Naive thymus-derived CD8-positive, alpha-beta T cell (primary cell): ENCODE measurements at regions not wholly inside any gene's neighbourhood (a gene's known extent, or its start where the extent isn't known, plus 50 kb on each side); places are given as distances from the start of the nearest gene placed in this dataset.
A peak's percentile ranks its signal among the peaks of the same experiment; 100 is the strongest.

Source experiments
- ATAC-seq, 2 donors: fragments of 150-1000 bp; cut with Tn5 transposase in 1 of 2; sonication (Bioruptor Pico), chemical (Tn5 transposase) in 1 of 2; 1 replicate in 1 of 2; 2 replicates in 1 of 2; pipeline ENCODE4 v1.10.0; 2021; ENCODE audit warnings: mild to moderate bottlenecking in 2 of 2, moderate library complexity in 2 of 2
- POLR2A ChIA-PET: fragments of 350-600 bp; sonication (Branson Sonifier 250); formaldehyde crosslinking; loops from one replicate; lab custom pipeline; 2021; ENCODE audit warnings: antibody characterized with exemption; lab: Charles Lee
- DNase-seq, 10 donors: peaks; one replicate each; pipeline versions ENCODE4 v3.0.0 to v3.0.0-alpha.2; 2020 to 2022
- H3K27ac Mint-ChIP-seq, 10 donors: one replicate each; pipeline ENCODE4 v1.8.0; 2020 to 2022; ENCODE audit warnings: mild to moderate bottlenecking in 10 of 10, mixed read lengths in 10 of 10, moderate library complexity in 4 of 10, inconsistent platforms in 1 of 10
- H3K27me3 Mint-ChIP-seq, 5 donors: one replicate each; pipeline ENCODE4 v1.8.0; 2021 to 2022; ENCODE audit warnings: mixed read lengths in 5 of 5
- H3K36me3 Mint-ChIP-seq, 3 donors: one replicate each; pipeline ENCODE4 v1.8.0; 2020 to 2022; ENCODE audit warnings: mixed read lengths in 3 of 3, mild to moderate bottlenecking in 2 of 3, inconsistent platforms in 1 of 3
- H3K4me1 Mint-ChIP-seq, 4 donors: one replicate each; pipeline ENCODE4 v1.8.0; 2021 to 2022; ENCODE audit warnings: mixed read lengths in 4 of 4
- H3K4me3 Mint-ChIP-seq, 10 donors: one replicate each; pipeline ENCODE4 v1.8.0; 2020 to 2022; ENCODE audit warnings: mild to moderate bottlenecking in 10 of 10, mixed read lengths in 10 of 10, moderate library complexity in 6 of 10, inconsistent platforms in 1 of 10
- H3K9me3 Mint-ChIP-seq, 9 donors: one replicate each; pipeline ENCODE4 v1.8.0; 2020 to 2022; ENCODE audit warnings: mixed read lengths in 9 of 9, mild to moderate bottlenecking in 3 of 9, inconsistent platforms in 1 of 9, moderate library complexity in 1 of 9

DNA sequence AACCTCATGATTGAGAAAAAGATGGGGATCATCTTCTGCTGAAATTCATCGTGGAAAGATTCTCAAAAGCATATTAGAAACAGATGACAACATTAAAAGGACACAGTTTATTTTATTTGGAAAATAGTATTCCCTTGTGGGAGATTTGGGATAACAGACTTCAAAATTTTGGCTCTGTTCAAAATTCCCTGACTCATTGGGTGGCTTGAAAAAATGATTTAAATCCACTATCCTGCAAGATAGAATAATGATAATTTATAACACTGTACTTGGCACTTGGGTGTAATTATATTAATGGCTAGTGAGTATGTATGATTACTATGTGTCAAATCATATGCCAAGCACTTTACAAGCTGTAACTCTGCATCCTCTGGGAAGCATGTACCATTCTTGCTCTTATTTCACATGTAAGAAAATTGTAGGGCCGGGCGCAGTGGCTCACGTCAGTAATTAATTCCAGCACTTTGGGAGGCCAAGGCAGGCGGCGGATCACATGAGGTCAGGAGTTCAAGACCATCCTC, 128.8 kb downstream of the LMNTD1 start:
- Mint-ChIP-seq H3K4me1 (no peaks in the 10 kb centered on the region), H3K4me3 (no peak overlapping the region), H3K9me3 (no peaks in the 10 kb centered on the region), H3K36me3 (no peaks in the 10 kb centered on the region), H3K27me3 (peaks cover 0 to 2% (median 0%) of the 10 kb centered on the region in 5 donors), H3K27ac (no peak overlapping the region)
- DNase-seq: no peak
- no peak for ATAC-seq
- POLR2A ChIA-PET: no interaction called here

DNA sequence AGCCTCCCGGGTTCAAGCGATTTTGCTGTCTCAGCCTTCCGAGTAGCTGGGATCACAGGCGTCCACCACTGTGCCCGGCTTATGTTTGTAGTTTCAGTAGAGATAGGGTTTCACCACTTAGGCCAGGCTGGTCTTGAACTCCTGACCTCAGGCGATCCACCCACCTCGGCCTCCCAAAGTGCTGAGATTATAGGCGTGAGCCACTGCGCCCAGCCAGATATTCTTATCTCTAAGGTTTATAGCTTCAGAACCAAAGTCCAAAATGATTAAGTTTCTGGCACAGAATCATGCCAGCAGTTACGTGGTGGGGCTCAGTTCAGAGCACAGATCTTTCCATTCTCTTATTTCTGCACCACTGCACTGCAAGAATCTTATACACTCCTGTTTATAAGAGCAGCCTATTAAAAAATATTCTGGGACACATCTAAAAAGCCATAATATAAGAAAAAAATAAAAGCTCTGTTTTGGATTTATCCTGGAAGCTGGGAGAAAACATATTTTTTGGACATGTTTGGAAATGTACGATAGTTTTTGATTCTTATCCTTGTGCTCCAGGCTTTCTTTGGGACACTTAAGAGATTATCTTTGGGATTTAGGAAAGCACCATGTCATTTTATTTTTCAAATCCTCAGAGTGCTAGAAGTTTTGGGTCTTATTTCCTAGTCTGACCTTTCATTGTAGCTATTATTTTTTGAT, 129.6 kb downstream of the LMNTD1 start:
- H3K4me1 Mint-ChIP-seq: no peaks in the 10 kb centered on the region
- no peak overlapping the region for H3K4me3 Mint-ChIP-seq
- ATAC-seq (no peak), DNase-seq (no peak)
- POLR2A ChIA-PET: no interaction called here
- H3K9me3 Mint-ChIP-seq: no peaks in the 10 kb centered on the region
- peaks cover 0 to 2% (median 0%) of the 10 kb centered on the region in 5 donors for H3K27me3 Mint-ChIP-seq
- H3K27ac Mint-ChIP-seq: no peak overlapping the region
- no peaks in the 10 kb centered on the region for H3K36me3 Mint-ChIP-seq

DNA sequence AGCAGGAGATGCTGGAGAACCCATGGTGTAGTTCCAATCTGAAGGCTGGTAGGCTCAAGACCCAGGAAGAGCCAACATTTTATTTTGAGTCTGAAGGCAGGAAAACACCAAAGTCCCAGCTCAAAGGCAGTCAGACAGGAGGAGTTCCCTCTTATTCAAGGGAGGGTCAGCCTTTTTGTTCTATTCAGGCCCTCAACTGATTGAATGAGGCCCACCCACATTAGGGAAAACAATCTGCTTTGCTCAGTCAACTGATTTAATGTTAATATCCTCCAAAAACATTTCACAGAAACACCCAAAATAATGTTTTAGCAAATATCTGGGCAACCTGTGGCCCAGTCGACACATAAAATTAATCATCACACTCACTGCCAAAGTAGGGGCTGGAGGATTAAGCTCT, 130.8 kb downstream of the LMNTD1 start:
- POLR2A ChIA-PET: no interaction called here
- Mint-ChIP-seq H3K27me3 (peaks cover 0 to 2% (median 0%) of the 10 kb centered on the region in 5 donors), H3K36me3 (no peaks in the 10 kb centered on the region), H3K27ac (no peak overlapping the region), H3K9me3 (no peaks in the 10 kb centered on the region), H3K4me1 (no peaks in the 10 kb centered on the region), H3K4me3 (no peak overlapping the region)
- ATAC-seq (no peak), DNase-seq (no peak)

DNA sequence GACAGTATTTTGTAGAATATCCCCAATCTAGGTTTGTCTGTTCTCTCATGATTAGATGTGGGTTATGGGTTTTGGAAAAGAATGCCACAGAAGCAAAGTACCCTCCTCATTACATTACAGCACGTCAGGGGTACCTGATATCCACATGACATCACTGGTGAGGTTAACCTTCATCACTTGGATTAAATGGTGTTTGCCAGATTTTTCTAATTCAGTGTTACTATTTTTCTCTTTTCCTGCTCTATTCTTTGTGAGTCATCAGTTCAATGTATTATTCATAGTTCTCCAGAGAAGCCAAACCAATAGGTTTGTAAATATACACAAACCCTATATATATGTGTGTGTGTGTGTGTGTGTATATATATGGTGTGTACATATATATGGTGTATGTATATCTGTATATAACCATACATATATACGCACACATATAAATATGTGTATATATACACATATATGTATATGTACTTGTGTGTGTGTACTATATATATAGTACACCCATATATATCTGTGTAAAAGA, 131.4 kb downstream of the LMNTD1 start:
- POLR2A ChIA-PET: no interaction called here
- peaks cover 0 to 2% (median 0%) of the 10 kb centered on the region in 5 donors for H3K27me3 Mint-ChIP-seq

DNA sequence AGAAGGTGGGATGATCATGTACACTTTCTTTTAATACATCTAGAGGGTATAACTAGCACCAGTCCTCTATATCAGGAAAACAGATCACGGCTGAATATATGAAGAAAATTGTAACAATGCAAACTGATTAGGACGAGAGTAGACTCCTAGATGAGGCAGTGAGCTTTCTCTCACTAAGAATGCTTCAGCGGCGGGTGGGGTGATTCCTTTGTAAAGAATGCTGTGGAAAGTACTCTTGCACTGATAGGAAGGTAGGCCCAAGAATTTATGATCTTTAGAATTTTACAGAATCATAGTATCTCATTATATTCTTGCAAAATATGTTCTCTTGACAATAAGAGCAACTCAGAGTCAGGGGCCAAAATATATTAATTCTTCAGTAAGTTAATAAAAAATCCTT, 133.0 kb downstream of the LMNTD1 start:
- POLR2A ChIA-PET: no interaction called here
- DNase-seq (no peak), ATAC-seq (no peak)
- Mint-ChIP-seq H3K4me3 (no peak overlapping the region), H3K27me3 (peaks cover 0 to 2% (median 0%) of the 10 kb centered on the region in 5 donors), H3K36me3 (no peaks in the 10 kb centered on the region), H3K9me3 (no peaks in the 10 kb centered on the region), H3K4me1 (no peaks in the 10 kb centered on the region), H3K27ac (no peak overlapping the region)

More for the DNA sequence above, 131.4 kb downstream of the LMNTD1 start:
- no peaks in the 10 kb centered on the region for H3K9me3 Mint-ChIP-seq
- no peaks in the 10 kb centered on the region for H3K4me1 Mint-ChIP-seq
- H3K4me3 Mint-ChIP-seq: no peak overlapping the region
- ATAC-seq: no peak
- no peak for DNase-seq
- no peaks in the 10 kb centered on the region for H3K36me3 Mint-ChIP-seq
- no peak overlapping the region for H3K27ac Mint-ChIP-seq

DNA sequence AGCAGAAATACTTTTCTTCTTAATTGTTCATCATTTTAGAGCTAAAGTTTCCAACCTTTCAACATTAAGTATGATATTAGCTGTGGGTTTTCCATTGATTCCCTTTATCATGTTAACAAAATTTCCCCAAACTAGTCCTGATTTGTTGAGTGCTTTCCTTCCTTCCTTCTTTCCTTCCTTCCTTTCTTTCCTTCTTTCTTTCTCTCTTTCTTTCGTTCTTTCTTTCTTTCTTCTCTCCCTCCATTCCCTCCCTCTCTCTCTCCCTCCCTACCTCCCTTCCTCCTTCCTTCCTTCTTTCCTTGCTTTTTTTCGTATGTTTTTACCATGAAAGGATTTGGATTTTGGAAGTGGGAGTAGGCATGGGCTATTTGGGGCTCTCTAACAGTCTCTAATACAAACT, 133.5 kb downstream of the LMNTD1 start:
- Mint-ChIP-seq H3K27ac (no peak overlapping the region), H3K27me3 (peaks cover 0 to 2% (median 0%) of the 10 kb centered on the region in 5 donors), H3K36me3 (no peaks in the 10 kb centered on the region), H3K9me3 (no peaks in the 10 kb centered on the region), H3K4me3 (no peak overlapping the region), H3K4me1 (no peaks in the 10 kb centered on the region)
- DNase-seq: no peak
- POLR2A ChIA-PET: no interaction called here
- no peak for ATAC-seq

DNA sequence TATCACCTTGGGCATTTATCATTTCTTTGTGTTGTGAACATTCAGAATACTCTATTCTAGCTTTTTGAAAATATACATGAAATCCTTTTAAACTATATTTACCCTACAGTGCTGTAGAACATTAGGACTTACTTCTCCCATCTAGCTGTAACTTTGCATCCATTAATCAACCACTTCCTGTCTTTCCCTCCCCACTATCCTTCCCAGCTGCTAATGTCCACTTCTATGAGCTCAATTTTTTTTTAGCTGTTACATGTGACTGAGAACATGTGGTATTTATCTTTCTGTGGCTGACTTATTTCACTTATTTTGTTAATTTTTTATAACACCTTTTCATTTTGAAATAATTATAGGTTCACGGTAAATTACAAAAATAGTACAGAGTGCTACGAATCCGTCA, 136.0 kb downstream of the LMNTD1 start:
- H3K36me3 Mint-ChIP-seq: no peaks in the 10 kb centered on the region
- H3K9me3 Mint-ChIP-seq: no peaks in the 10 kb centered on the region
- no peak for DNase-seq
- H3K4me3 Mint-ChIP-seq: no peak overlapping the region
- H3K27ac Mint-ChIP-seq: no peak overlapping the region
- no peaks in the 10 kb centered on the region for H3K4me1 Mint-ChIP-seq
- ATAC-seq: no peak
- POLR2A ChIA-PET: no interaction called here
- H3K27me3 Mint-ChIP-seq: peaks cover 0 to 2% (median 0%) of the 10 kb centered on the region in 5 donors

DNA sequence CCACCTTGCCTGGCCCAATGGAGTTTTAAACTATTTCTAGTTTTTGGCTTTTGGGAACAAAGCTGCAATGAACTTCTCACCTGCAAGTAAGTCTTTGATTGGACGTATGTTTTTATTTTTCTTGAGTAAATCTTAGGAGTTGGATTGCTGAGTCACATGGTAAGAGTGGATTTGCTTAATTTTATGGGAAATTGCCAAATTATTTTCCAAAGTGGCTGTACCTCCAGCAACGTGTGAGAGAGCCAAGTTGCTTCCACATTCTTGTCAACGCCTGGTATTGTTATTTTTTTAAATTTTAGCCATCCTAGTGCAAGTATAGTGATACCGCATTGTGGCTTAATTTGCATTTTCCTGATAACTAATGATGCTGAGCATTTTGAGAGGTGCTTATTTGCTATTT, 136.6 kb downstream of the LMNTD1 start:
- POLR2A ChIA-PET: no interaction called here
- H3K36me3 Mint-ChIP-seq: no peaks in the 10 kb centered on the region

DNA sequence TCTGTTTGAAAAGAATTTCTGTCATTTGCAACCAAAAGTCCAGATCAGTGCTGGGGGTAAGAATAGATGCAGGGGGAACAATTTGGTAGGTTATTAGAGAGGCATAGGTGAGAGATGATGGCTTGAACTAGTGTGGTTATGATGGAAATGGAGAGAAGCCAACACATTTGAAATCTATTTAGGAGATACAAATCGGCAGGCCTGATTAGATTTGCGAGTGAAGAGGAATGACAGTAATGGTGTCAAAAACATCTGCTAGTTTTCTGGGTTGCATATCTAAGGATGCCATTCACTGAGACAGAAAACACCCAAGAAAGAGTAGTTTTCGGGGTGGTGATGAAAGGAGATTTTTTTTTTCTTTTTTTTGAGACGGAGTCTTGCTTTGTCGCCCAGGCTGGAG, 138.1 kb downstream of the LMNTD1 start:
- Mint-ChIP-seq H3K27me3 (peaks cover 0 to 2% (median 0%) of the 10 kb centered on the region in 5 donors), H3K36me3 (no peaks in the 10 kb centered on the region), H3K9me3 (no peaks in the 10 kb centered on the region), H3K4me3 (no peak overlapping the region), H3K27ac (no peak overlapping the region), H3K4me1 (no peaks in the 10 kb centered on the region)
- ATAC-seq (no peak), DNase-seq (no peak)
- POLR2A ChIA-PET: no interaction called here

More for the DNA sequence above, 136.6 kb downstream of the LMNTD1 start:
- no peaks in the 10 kb centered on the region for H3K9me3 Mint-ChIP-seq
- H3K27me3 Mint-ChIP-seq: peaks cover 0 to 2% (median 0%) of the 10 kb centered on the region in 5 donors
- no peak for DNase-seq
- no peak for ATAC-seq
- no peak overlapping the region for H3K27ac Mint-ChIP-seq
- no peak overlapping the region for H3K4me3 Mint-ChIP-seq
- H3K4me1 Mint-ChIP-seq: no peaks in the 10 kb centered on the region

DNA sequence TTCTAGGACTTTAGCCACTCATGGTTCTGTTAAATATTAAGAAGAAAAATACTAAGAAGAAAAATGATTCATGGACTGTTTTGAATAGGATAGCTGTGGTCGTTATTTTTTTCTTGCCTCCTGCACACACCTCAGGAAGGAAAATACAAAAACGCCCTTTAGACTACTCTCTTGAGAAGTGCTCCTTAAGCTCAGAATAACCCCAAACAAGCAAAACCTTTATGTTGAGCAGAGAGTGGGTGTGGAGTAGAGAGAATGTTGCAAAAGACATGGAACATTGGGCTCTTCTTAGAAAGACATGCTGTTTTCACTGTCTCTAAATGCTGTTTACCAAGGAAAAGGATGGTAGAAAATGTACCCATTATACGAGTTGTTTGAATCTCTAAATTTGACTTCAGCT, 140.3 kb downstream of the LMNTD1 start:
- Mint-ChIP-seq H3K4me1 (no peaks in the 10 kb centered on the region), H3K9me3 (no peaks in the 10 kb centered on the region), H3K27me3 (peaks cover 0 to 2% (median 0%) of the 10 kb centered on the region in 5 donors), H3K4me3 (no peak overlapping the region), H3K27ac (no peak overlapping the region), H3K36me3 (no peaks in the 10 kb centered on the region)
- POLR2A ChIA-PET: no interaction called here
- ATAC-seq (no peak), DNase-seq (no peak)

DNA sequence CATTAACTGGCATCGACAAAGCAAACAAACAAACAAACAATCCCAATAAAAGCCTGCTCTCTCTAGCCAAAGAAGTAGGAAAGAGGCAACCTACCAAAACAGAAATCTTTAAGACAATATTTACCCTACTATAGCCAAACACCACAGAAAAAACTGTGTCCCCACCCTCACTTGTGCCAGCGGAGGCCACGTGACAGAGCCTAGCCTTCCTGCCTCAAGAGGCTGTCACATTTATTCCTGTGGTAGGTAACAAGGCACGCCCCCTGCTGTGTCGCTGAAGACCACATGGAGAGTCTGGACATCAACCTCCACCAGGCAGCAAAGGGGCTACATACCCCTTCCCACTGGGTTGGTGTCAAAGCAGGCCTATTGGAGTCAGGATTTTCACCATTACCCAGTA, 148.1 kb downstream of the LMNTD1 start:
- Mint-ChIP-seq H3K36me3 (peaks cover 0 to 12% (median 2%) of the 10 kb centered on the region in 3 donors), H3K4me1 (no peaks in the 10 kb centered on the region), H3K9me3 (peaks cover 0 to 23% (median 0%) of the 10 kb centered on the region in 9 donors), H3K4me3 (no peak overlapping the region), H3K27me3 (peaks cover 0 to 3% (median 0%) of the 10 kb centered on the region in 5 donors), H3K27ac (no peak overlapping the region)
- ATAC-seq (no peak), DNase-seq (no peak)
- POLR2A ChIA-PET: no interaction called here

DNA sequence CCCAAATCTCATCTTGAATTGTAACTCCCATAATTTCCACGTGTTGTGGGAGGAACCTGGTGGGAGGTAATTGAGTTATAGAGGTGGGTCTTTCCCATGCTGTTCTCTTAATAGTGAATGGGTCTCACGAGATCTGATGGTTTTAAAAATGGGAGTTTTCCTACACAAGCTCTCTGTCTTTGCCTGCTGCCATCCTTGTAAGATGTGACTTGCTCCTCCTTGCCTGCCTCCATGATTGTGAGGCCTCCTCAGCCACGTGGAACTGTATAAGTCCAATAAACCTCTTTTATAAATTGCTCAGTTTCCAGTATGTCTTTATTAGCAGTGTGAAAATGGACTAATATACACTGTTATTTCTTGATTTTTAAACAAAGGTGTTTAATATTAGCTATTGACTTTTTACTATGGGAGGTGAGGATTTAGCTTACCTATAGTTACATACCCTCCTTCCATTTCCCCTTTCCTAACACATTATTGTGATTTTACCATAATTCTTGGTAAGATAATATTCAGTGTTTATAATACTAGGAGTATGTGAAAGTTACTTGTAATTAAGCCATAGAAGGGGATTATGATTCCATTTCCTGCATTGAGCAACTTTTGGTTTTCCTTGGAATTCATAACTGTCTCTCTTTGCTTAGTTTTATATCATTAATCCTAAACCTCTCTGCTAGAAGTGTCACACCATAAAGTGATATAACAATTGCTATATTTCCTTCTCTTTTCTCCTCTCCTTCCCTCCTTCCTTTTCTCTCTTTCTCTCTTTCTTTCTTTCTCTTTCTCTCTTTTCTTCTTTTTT, 151.0 kb upstream of the KRAS start:
- Mint-ChIP-seq H3K4me1 (no peaks in the 10 kb centered on the region), H3K9me3 (peaks cover 0 to 26% (median 0%) of the 10 kb centered on the region in 9 donors), H3K27me3 (peaks cover 0 to 5% (median 0%) of the 10 kb centered on the region in 5 donors), H3K4me3 (no peak overlapping the region), H3K36me3 (peaks cover 0 to 12% (median 2%) of the 10 kb centered on the region in 3 donors), H3K27ac (peak overlapping the region in 1 of 10 donors; percentile 58)
- no peak for DNase-seq
- no peak for ATAC-seq
- POLR2A ChIA-PET: no interaction called here

DNA sequence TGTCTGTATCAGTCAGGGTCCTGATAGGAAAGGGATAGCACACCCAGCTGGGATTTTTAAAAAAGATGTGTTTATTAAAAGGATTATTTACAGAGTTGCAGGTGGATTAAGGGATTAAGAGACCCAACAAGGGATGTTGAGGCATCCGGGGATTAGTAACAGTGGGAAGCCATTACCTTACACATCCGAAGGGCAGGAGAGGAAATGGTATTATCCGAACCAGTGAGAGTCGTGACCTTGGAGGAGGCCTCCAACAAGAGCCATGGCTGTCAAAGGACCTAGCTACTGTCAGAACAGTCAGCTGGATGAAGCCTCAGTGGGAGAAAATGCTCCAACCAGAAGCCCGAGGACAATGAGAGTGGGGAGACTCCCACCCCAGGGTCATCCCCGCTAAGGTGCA, 146.3 kb upstream of the KRAS start:
- Mint-ChIP-seq H3K9me3 (peaks cover 0 to 19% (median 0%) of the 10 kb centered on the region in 9 donors), H3K36me3 (peaks cover 0 to 12% (median 0%) of the 10 kb centered on the region in 3 donors), H3K4me3 (no peak overlapping the region), H3K4me1 (no peaks in the 10 kb centered on the region), H3K27ac (no peak overlapping the region), H3K27me3 (peaks cover 0 to 6% (median 0%) of the 10 kb centered on the region in 5 donors)
- ATAC-seq (no peak), DNase-seq (no peak)
- POLR2A ChIA-PET: no interaction called here
